Left lung (tissue), 4 donors: ENCODE measurements at regions not wholly inside any gene's neighbourhood (a gene's known extent, or its start where the extent isn't known, plus 50 kb on each side); places are given as distances from the start of the nearest gene placed in this dataset.

Experiments
- ATAC-seq: fragments of 200-7000 bp; cut with Tn5 transposase; one replicate; pipeline ENCODE4 v1.9.1; 2020; ENCODE audit warnings: moderate library complexity
- DNase-seq, 4 donors: peaks; one replicate each; pipeline ENCODE4 v3.0.0-alpha.2; 2013 to 2020
- H3K27ac ChIP-seq, 2 donors: fragments of 200-600 bp; sonication (generic) in 1 of 2; one replicate each; pipeline versions ENCODE4 v1.5.0 to v1.8.0; 2020 to 2021
- H3K27me3 ChIP-seq, 2 donors: fragments of 200-600 bp; sonication (generic) in 1 of 2; one replicate each; pipeline versions ENCODE4 v1.5.0 to v1.8.0; 2020 to 2021
- H3K36me3 ChIP-seq, 2 donors: fragments of 200-600 bp; sonication (generic) in 1 of 2; one replicate each; pipeline versions ENCODE4 v1.5.0 to v1.8.0; 2020 to 2021
- H3K4me1 ChIP-seq, 2 donors: fragments of 200-600 bp; one replicate each; pipeline ENCODE4 v1.8.0; 2021
- H3K4me3 ChIP-seq, 2 donors: fragments of 200-600 bp; sonication (generic) in 1 of 2; one replicate each; pipeline versions ENCODE4 v1.5.0 to v1.8.0; 2020 to 2021; ENCODE audit warnings: mild to moderate bottlenecking in 1 of 2
- H3K9me3 ChIP-seq, 2 donors: fragments of 200-600 bp; sonication (generic) in 1 of 2; one replicate each; pipeline versions ENCODE4 v1.5.0 to v1.8.0; 2020 to 2021
- intact Hi-C, 2 donors: fragments of 100-400 bp; cut with DNase I; formaldehyde crosslinking; loops; one replicate each; pipeline versions ENCODE4 v1.11.2 to v1.14.2; 2022
- TF ChIP-seq, protein P1 (sequence below), 2 donors: fragments of 200-600 bp; sonication (generic) in 1 of 2; IDR thresholded peaks; one replicate each; pipeline versions ENCODE4 v1.5.0 to v1.8.0; 2021; ENCODE audit warnings: antibody characterized with exemption in 2 of 2
- donor health status: DM: no; HTN: yes; CAD: no.
- donor health status: DM: no; HTN: no; CAD: no.

- Histone ChIP-seq H3K27me3 (no peaks in the 10 kb centered on the region), H3K4me3 (no peak overlapping the region), H3K36me3 (no peaks in the 10 kb centered on the region), H3K27ac (no peak overlapping the region), H3K9me3 (no peaks in the 10 kb centered on the region), H3K4me1 (no peaks in the 10 kb centered on the region)
- intact Hi-C loops: no loop called here
- ATAC-seq (no peak), DNase-seq (no peak)
- TF ChIP-seq, protein P1, sequence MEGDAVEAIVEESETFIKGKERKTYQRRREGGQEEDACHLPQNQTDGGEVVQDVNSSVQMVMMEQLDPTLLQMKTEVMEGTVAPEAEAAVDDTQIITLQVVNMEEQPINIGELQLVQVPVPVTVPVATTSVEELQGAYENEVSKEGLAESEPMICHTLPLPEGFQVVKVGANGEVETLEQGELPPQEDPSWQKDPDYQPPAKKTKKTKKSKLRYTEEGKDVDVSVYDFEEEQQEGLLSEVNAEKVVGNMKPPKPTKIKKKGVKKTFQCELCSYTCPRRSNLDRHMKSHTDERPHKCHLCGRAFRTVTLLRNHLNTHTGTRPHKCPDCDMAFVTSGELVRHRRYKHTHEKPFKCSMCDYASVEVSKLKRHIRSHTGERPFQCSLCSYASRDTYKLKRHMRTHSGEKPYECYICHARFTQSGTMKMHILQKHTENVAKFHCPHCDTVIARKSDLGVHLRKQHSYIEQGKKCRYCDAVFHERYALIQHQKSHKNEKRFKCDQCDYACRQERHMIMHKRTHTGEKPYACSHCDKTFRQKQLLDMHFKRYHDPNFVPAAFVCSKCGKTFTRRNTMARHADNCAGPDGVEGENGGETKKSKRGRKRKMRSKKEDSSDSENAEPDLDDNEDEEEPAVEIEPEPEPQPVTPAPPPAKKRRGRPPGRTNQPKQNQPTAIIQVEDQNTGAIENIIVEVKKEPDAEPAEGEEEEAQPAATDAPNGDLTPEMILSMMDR (IDR thresholded peaks at IDR 0.05): no peak
Measured at GRCh38 chr13:74646091-74646490, 511.9 kb upstream of the KLF12 start.

DNA sequence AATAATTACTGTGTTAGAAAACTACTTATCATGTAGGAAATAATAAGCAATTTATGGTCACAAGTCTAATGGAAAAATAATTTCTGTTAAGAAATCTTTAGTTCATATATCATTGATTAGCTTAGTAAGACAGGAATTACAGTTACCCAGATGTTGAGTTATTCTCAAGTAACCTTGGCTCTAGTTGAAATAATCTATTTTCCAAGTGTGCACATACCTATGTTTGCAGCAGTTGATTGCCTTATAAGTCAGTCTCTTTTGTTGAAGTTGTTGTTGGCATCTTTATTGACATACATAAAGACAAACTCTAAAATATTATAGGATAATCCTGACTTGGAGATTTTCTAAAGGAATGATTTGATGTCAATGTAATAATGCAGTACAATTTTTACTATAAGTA lies 511.4 kb upstream of the KLF12 start:
- no peaks in the 10 kb centered on the region for H3K9me3 ChIP-seq
- intact Hi-C loops: no loop called here
- TF ChIP-seq, protein P1 (IDR thresholded peaks at IDR 0.05): no peak
- H3K4me3 ChIP-seq: no peak overlapping the region
- ATAC-seq: no peak
- H3K27ac ChIP-seq: no peak overlapping the region
- H3K4me1 ChIP-seq: no peaks in the 10 kb centered on the region
- H3K27me3 ChIP-seq: no peaks in the 10 kb centered on the region
- no peak for DNase-seq
- no peaks in the 10 kb centered on the region for H3K36me3 ChIP-seq

DNA sequence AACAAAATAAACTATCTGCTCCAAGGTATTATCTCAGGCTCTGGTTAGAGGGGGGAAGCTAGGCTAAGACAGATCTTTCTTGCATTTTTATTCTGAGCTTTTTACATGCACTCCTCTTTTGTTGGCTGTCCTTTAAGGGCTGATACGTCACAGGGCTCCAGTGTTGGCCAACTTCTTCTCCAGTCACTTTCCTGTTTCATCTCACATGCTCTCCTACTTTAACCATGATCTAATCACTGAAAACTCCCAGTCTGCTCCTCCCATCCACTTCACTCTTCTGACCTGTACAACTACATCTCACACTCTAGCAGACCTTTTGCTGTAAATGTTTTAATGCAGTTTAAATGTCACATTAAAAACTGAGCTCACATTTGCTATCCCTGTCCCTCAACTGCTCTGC lies 510.0 kb upstream of the KLF12 start:
- Histone ChIP-seq H3K27ac (no peak overlapping the region), H3K36me3 (no peaks in the 10 kb centered on the region), H3K9me3 (no peaks in the 10 kb centered on the region), H3K4me1 (no peaks in the 10 kb centered on the region), H3K4me3 (no peak overlapping the region), H3K27me3 (no peaks in the 10 kb centered on the region)
- ATAC-seq (peak; percentile 88), DNase-seq (no peak)
- TF ChIP-seq, protein P1 (IDR thresholded peaks at IDR 0.05): no peak
- intact Hi-C loops: no loop called here

GRCh38 chr13:74641586-74641985 lies 507.4 kb upstream of the KLF12 start:
- no peak overlapping the region for H3K4me3 ChIP-seq
- DNase-seq (no peak), ATAC-seq (no peak)
- intact Hi-C loops: no loop called here
- no peaks in the 10 kb centered on the region for H3K27me3 ChIP-seq
- H3K4me1 ChIP-seq: no peaks in the 10 kb centered on the region
- TF ChIP-seq, protein P1 (IDR thresholded peaks at IDR 0.05): no peak
- no peak overlapping the region for H3K27ac ChIP-seq
- no peaks in the 10 kb centered on the region for H3K36me3 ChIP-seq
- H3K9me3 ChIP-seq: no peaks in the 10 kb centered on the region

DNA sequence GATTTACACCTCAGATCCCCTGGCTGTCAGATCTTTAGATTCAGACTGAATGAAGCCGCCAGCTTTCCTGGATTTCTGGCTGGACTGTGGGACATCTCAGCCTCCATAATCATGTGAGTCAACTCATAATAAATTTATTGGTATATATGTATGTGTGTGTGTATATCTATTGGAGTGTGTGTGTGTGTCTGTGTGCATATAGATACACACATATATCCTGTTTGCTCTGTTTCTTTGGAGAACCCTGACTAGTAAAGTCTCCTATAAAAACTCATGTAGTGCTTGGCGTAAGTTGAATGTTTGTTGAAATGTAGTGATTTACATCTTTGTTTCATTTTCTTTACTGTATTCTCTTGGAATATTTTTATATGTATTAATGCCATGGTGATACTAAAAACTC lies 499.5 kb upstream of the KLF12 start:
- no peak for ATAC-seq
- Histone ChIP-seq H3K27me3 (no peaks in the 10 kb centered on the region), H3K36me3 (no peaks in the 10 kb centered on the region), H3K4me3 (no peak overlapping the region), H3K4me1 (no peaks in the 10 kb centered on the region), H3K27ac (no peak overlapping the region), H3K9me3 (no peaks in the 10 kb centered on the region)
- TF ChIP-seq, protein P1 (IDR thresholded peaks at IDR 0.05): no peak
- intact Hi-C loops: no loop called here
- DNase-seq: no peak
